NCI-H1694 treated with DMSO at 0.1 percent for 48 hours (cell line): ENCODE measurements at regions not wholly inside any gene's neighbourhood (a gene's known extent, or its start where the extent isn't known, plus 50 kb on each side); places are given as distances from the start of the nearest gene placed in this dataset.
"Not testable (repeated sequence)": the region's sequence is repeated elsewhere in the genome, so short reads cannot be mapped to it uniquely, and the experiment has no call there.

Experiments used
- DNase-seq: peaks from one replicate; lab custom pipeline; 2025; lab: John Stamatoyannopoulos, UW

DNA sequence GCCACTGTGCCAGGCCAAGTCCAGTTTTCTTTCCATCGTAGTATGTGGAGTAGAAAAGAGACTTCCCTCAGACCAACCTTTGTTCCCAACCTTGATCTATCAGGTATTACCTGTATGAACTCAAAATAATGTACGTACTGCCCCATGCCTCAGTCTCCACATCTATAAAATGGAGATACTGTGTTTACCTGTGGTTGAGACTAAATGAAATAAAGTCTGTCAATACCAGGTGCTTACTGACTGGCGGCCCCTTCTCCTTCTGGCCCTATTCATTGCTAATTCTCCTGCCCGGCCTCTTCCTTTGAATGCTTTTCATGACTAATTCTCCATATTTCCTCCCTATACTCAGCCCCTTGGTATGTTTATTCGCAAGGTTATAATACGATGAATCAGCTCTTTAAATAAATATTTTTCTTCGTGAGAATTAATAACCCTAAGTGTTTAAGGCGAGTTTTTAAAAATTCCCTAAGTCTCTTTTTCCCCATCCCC lies 89.6 kb upstream of the BASP1 start:
- no peak for DNase-seq

- DNase-seq = no peak
Measured at GRCh38 chr5:17129093-17129849, 88.2 kb upstream of the BASP1 start.

GRCh38 chr5:17130302-17130701 lies 87.1 kb upstream of the BASP1 start:
- DNase-seq = not testable (repeated sequence)

GRCh38 chr5:17132444-17133083 lies 84.9 kb upstream of the BASP1 start:
- DNase-seq = peak; percentile 20

DNA sequence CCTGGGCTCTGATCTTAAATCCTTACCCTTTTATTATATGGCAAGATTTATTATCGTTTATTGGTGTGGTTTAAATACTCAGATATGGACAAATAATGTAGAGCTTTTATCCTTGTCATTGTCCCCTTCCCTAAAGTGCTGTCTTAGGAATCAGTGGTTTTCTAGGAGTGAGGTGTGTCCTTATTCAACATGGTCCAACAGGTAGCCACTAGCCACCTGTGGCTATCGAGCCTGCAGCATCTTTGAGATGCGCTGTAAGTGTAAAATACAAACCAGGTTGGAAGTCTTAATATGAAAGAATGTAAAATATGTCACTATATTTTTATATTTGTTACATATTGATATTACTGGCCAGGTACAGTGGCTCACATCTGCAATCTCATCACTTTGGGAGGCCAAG lies 82.4 kb upstream of the BASP1 start:
- DNase-seq = no peak

DNA sequence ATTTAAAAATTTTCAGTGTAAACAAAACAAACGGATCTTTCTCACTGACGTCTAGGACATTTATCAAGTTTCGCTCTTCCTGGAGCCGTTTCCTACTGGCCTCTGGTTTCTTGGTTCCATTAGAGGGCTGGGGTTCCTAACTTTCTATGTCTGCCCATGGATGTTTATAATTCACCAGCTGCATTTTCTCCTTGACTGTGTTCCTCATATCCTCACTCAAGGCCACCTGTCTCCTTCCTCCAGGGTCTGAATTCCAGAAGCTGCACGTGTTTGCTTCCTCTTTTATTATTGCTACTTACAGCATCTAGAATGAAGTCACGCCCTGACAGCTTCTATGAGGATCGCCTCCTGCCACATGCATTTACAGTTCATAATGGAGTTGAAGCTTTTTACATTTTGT lies 74.1 kb upstream of the BASP1 start:
- DNase-seq = no peak

GRCh38 chr5:17146280-17146841 lies 71.1 kb upstream of the BASP1 start:
- no peak for DNase-seq

GRCh38 chr5:17147170-17147569 lies 70.3 kb upstream of the BASP1 start:
- DNase-seq = no peak

- no peak for DNase-seq
Measured at GRCh38 chr5:17147617-17148016, 69.8 kb upstream of the BASP1 start.

GRCh38 chr5:17148481-17148880 lies 69.0 kb upstream of the BASP1 start:
- no peak for DNase-seq

GRCh38 chr5:17149786-17150185 lies 67.6 kb upstream of the BASP1 start:
- no peak for DNase-seq

DNA sequence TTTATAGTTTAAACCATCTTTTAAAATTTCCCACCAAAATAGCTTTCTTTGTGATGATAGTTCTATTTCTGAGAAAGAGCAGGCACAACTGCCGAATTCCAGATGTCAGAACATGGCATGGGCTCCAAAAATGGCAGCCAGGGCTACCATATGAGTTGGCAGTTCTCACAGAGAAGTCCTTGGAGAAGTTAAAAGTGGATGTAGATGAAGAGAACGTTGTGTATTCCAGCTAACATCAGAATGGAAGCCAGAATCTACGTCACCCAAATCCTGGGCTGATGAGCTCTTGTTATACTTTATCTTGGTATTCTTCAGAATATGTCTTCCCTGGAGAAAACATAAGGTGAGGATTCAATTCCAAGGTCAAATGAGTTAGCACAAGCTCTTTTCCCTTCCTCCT lies 66.9 kb upstream of the BASP1 start:
- no peak for DNase-seq

DNA sequence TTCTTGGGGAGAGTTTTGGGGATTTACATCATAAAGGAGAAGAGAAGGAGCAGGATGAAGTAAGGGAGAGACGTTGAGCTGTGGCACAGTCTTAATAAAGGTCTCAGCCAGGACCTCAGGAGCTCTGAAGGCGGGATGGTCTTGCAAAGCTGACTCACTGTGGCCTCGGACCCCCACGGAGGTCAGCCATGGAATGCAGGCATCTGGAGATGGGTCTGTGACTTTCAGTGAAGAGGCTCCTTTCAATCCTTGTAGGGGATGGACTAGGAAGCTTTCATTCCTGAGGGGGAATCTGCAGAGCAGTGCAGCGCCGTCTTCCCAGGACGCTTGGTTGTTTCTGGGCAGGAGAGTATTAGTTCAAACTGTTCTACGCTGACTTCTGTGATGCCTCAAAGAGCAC lies 65.7 kb upstream of the BASP1 start:
- no peak for DNase-seq

DNA sequence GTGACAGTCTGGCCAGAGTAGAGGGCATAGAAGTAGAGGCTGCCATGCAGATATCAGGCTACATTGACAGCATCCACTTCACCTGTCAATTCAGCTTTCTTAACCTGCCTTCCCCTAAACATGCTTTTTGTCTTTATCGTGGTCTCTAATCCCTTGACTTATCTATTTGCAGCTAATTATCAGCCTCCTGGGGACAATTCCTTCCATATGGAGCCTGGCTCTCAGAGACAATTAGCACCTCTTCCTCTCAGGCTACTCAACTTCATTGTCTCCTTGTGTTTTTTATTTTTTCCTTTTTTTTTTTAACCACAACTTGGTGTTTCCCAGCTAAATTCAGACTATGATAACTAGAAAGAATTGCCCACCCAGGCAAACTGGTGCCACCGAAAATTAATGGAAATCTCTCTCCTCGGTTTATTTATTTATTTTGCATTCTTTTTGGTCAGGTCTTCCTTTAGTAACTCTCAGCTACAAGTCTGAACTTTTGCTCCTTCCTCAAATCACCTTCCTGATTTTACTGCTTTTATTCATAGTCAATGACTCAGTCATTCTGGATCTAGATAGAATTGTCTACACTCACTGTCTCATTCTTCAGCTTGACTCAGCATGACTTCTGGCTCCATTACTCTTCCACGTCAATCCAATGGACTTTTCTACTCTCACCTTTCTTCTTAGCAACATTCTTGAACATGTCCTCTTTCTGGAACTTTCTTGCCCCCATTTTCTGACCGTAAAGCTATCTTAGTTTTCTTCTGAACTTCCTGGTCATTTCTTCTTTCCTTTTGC lies 63.0 kb upstream of the BASP1 start:
- no peak for DNase-seq

DNA sequence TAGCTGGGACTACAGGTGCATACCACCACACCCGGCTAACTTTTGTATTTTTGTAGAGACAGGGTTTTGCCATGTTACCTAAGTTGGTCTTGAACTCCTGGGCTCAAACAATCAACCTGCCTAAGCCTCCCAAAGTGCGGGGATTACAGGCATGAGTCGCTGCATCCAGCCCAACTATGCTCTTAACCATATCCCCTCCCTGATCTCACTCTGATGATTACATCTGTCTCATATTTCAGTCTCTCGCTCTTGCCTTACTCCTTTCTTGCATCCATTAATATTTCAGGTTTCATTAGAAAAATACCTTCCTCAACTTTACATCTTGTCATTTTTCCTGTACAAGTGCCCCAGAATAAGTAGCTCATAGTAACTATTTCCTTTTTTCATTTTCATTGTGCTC lies 61.0 kb upstream of the BASP1 start:
- no peak for DNase-seq

DNA sequence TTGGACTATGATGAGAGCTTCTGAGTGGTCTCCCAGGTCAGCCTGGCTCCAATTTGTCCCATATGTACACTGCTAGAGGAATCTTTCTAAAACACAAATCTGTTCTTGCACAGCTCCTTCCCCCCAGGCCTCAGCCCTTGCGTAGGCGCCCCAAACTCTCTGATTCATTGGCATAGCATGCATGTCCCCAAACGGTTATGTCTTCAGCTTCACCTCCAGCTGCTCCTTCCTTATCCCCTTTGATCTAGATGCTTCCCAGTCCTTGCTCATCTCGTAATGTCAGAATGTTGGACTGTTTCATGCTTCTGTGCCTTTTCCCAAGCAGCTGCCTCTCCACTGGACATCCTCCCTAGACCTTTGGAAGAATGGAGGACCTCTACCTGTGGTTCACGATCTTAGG lies 60.1 kb upstream of the BASP1 start:
- DNase-seq = no peak

DNA sequence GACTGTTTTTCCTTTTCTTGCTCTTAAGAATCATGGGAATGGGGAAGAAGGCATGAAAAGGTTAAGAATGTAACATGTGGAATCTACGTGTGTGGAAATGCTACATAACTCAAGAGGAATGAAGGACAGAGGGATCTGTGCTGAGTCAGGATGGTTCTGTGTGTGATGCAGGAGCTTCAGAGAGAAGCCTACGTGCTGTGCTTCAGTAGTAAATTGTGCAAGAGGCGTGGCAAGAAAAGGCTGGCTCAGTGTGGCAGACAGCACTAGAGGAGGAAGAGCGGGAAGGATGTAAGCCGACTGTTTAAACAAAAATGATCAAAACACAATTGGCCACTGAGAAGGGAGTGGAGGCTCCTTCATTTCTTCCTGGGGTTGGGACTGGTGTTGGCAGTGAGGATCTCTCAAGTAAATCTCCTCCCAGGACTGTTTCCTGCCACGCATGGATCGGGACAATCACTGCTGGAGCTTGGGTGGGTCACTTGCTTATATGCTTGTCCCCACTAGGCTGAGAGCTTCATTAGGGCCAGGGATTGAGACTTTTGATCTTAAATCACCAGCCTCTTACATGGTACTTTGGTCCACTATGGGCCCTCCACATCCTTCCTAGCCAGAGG lies 59.4 kb upstream of the BASP1 start:
- no peak for DNase-seq

DNA sequence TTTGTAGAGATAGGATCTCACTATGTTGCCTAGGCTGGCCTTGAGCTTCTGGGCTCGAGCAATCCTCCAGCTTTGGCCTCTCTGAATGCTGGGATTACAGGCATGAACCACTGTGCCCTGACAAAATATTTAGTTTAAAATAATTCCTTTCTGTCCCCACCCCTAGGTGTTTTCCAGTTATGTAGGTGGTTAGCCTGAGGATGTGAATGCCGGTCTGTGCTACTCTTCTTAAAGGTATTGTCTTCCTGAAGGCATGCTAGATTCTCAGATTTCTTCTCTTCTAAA lies 56.7 kb upstream of the BASP1 start:
- DNase-seq = no peak

DNA sequence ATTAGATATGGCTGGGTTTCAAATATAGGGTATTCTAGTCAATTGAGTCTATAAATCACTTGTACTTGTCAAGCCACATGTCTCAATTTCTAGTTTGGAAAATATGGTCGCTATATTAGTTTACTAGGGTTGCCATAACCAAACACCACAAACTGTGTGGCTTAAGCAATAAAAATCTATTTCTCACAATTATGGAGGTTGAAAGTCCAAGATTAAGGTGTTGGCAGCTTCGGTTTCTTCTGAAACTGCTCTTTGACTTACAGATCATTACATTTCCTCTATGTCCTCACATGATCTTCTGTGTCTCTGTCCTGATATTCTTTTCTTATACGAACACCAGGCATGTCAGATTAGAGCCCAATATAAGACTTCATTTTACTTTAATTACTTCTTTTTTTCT lies 55.8 kb upstream of the BASP1 start:
- no peak for DNase-seq

DNA sequence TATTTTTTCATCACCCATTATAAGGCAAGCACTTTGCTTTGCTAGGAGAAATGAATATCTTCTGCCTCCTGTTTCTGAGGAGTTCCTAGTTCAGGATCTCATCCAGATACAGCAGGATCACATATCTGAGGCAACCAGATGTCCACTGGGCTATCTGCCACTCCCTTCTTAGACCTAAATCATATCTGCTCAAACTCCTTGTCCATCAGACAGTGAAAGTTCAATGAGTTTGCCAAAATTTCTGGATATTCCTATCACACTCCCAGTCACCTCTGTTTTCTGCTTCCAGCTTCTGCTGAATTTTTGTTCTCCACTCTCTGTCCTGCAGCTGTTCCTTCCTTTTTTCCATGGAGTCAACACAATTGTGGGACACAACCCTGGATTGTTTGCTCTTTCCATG lies 54.2 kb upstream of the BASP1 start:
- DNase-seq = no peak

DNA sequence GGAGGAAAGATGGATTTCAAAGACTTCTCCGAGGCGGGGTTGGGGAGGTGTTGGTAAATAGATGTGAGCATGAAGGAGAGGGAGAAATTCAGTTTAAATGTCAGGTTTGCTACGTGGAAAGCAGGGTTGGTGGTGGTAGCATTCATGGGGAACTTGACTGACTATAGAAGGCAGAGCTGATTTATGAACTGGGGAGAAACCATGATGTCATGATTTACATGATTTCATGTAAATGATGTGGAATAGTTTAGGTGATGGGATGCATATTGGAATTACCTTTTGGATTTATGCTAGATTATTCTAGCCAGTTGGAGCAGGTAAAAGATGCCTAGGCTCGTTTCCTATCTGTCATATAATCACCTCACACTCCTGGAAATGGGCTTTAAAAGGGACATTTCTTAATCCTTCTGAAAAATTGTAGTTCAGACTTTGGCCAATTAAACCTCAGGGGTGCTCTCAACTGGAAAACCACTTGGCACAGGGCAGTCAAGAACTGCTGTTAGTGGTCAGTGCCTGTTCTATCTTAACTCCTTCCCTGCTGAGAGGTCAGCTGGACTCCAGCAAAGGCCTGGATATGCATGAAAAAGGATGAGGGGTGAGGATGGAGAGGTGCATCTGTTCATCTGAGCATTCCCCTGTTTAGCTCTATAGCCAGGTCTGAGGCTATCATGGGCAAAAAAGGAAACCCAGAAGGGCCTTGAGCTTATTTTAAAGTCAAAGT lies 50.1 kb upstream of the BASP1 start:
- no peak for DNase-seq
